Hematopoietic multipotent progenitor cell treated with erythropoietin and hydrocortisone succinate and interleukin-3 and kit ligand, for 6 days (in vitro differentiated cells): ENCODE measurements at regions not wholly inside any gene's neighbourhood (a gene's known extent, or its start where the extent isn't known, plus 50 kb on each side); places are given as distances from the start of the nearest gene placed in this dataset.

Experiments used
- DNase-seq: peaks from one replicate; pipeline ENCODE4 v3.0.0-alpha.2; 2015

DNA sequence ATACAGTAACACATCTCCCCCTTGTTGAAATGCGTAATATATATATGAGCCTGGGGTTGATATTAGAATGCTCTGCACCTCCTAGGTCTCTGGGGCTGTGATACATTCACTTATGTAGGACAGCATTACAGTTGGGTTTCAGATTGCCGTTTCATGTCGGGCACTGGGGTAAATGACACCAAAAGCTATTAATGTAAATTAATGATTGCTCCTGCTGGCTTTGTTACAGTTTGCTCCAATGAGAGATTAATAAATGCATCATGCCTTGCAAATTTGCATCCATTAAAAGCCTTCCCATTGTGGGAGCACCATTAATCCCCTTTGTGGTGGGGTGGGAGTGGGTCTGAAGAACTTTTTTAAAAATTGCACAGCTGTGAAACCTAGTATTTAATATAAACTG lies 584.4 kb upstream of the EEF2KMT start:
- no peak for DNase-seq

GRCh38 chr16:5678371-5678770 lies 580.8 kb upstream of the EEF2KMT start:
- DNase-seq, result peak; percentile 23

GRCh38 chr16:5671421-5671820 lies 573.8 kb upstream of the EEF2KMT start:
- DNase-seq, result no peak

- no peak for DNase-seq
These were observed 572.6 kb upstream of the EEF2KMT start for GRCh38 chr16:5670198-5670597.

GRCh38 chr16:5668553-5668952 lies 571.0 kb upstream of the EEF2KMT start:
- DNase-seq, result no peak

DNA sequence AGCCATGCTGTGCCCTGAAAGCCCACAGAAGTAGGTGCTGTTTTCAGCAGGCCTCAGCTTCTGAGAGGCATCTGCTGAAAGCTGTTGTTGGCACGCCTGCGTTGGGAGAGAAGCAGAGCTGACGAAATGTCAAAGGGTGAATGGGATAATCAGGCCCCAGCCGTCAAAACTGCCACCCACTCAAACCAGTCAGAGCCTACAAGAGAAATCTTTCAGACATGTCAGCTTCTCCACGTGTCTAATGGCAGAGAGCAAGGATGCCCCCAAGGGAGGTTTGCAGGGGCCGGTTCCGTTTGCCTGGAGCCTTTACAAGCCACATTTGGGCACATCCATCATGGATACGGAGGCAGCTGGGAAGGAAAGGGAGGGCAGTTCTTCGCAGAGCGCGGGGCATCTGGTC lies 568.2 kb upstream of the EEF2KMT start:
- DNase-seq, result no peak

GRCh38 chr16:5653789-5654188 lies 556.2 kb upstream of the EEF2KMT start:
- no peak for DNase-seq

GRCh38 chr16:5653041-5653440 lies 555.4 kb upstream of the EEF2KMT start:
- DNase-seq, result no peak

DNA sequence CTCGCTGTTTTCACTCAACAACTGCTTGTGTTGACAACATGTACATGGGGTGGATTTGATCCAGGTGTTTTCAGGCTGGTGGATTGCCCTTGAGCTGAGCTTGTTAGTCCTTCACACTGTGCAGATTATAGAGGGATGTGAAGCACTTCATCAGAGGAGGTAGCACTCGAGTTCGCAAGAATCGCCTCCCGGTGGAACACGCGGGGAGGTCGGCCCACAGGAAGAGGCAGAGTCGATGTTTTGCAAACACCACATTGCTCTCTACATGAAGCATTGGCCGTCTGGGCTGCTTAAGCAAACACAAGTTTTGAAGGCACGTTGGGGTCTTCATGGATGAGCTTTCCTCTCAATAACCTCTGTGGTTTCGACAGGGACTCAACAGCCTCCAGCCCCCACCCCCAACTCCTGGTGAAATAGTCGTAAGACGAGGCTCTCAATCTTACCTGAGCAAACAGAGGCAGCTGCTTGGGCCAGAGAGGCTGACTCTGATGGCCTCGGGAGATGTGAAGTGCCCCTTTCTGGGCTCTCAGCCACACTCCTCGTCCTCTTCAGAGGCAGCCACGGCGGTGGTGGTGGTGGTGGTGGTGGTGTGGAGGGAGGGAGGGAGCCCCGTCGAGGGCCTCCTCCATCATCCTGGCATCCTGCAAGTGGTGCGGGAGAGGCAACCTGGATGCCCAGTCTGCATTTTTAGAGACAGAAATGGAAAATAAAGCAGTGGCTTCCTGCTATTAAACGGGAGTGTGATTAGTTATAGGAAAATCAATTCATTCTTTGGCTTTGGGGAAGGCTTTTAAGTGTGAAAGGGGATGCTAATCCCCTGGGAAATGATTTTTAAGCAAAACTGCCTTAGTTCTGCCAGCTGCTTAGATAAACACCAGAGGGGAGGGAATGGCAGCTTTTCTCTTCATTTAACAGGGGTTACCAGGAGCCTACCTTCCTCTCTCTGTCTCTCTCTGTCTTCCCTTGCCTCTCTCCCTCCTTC lies 552.5 kb upstream of the EEF2KMT start:
- no peak for DNase-seq

- no peak for DNase-seq
These were observed 549.5 kb upstream of the EEF2KMT start for GRCh38 chr16:5647051-5647450.

GRCh38 chr16:5643855-5644531 lies 546.4 kb upstream of the EEF2KMT start:
- no peak for DNase-seq

- no peak for DNase-seq
These were observed 544.8 kb upstream of the EEF2KMT start for GRCh38 chr16:5642436-5642835.

DNA sequence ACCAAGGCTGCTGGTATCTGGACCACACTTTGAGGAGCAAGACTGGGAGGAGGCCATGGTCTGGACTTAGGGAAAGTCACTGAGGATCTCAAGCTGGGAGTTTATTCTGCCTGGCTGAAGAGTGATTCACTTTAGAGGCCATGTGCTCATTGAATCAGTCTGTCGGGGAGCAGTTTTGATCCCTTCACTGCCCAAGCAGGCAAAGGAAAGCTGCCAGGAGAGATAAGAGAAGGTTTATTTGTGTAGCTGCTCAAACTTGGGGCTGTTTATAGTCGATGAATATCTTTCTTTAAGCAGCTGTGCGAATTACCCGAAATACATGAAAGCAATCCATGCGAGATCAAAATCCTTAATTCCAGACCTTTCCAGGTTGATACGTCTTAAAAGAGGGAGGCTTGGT lies 544.4 kb upstream of the EEF2KMT start:
- no peak for DNase-seq

DNA sequence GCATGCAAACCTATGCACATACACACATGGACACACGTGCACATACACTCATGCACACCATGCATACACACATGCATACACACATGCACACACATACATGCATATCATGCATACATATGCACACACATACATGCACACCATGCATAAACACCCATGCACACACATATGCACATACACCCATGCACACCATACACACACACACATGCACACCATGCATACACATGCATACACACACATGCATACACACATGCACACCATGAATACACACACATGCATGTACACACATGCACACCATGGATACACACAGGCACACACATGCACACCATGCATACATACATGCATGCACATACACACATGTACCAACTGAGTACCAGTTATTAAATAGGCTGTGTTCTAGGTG lies 543.3 kb upstream of the EEF2KMT start:
- DNase-seq, result no peak

DNA sequence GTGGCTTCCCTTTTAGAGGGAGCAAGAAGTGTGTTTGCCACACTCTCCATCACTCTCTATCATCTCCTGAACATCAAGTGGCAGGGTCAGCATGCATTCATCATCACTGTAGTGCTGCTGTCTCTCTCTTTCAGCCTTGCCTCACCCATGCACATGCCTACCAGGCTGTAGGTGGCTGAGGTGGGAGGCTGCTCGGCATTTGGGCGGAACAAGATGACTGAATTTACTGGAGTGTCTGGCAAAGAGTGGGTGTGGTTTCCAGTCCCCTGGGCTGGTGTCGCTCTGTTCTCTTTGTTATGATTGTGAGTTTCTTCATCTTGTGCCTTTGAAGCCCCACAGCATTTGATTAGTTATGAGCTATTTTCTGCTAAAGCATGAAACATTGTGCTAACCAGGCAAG lies 541.9 kb upstream of the EEF2KMT start:
- DNase-seq, result no peak

- DNase-seq, result no peak
These were observed 537.7 kb upstream of the EEF2KMT start for GRCh38 chr16:5635331-5635730.

DNA sequence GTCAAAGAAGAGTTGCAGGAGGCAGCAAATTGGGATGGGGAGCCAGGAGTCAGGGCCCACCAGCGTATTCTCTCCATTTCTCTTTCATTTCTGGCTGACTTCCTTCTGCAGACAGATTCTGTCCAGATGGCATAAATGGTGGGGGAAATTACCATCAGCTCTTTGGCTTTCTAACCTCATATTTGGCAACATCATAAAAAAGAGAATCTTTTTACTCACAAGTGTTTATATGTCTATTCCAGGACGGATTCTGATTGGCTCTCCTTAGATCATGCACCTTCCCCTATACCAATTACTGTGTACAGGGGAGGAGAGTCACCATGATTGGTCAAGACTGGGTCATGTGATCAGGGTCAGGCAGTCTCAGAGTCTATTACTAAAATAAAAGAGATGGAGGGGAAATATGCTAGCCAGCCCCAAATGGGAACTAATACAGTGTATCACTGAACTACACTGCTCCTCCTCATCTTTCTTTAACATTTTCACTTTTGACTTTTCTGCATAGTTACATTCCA lies 537.1 kb upstream of the EEF2KMT start:
- no peak for DNase-seq

- DNase-seq, result peak; percentile 71
These were observed 536.3 kb upstream of the EEF2KMT start for GRCh38 chr16:5633845-5634440.

- no peak for DNase-seq
These were observed 524.8 kb upstream of the EEF2KMT start for GRCh38 chr16:5622234-5622884.

DNA sequence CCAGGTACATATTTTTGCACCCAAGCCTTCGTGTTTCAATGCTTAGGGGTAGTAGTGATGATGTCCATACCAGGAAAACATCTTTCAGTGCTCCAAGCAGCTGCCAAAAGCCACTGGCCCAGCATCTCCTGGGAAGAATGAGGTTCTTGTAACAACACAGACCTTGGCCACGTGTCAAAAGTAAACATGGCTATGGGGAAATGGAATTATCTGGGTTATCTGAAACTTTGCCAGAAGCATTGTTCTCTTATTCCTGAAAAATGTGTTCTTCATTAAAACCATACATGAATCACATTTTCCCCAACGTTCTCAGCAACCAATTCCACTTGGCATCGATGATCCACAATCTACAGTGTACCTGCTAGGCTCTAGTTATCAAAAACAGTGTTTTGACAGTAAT lies 524.2 kb upstream of the EEF2KMT start:
- no peak for DNase-seq

- DNase-seq, result no peak
These were observed 521.7 kb upstream of the EEF2KMT start for GRCh38 chr16:5619304-5619703.

DNA sequence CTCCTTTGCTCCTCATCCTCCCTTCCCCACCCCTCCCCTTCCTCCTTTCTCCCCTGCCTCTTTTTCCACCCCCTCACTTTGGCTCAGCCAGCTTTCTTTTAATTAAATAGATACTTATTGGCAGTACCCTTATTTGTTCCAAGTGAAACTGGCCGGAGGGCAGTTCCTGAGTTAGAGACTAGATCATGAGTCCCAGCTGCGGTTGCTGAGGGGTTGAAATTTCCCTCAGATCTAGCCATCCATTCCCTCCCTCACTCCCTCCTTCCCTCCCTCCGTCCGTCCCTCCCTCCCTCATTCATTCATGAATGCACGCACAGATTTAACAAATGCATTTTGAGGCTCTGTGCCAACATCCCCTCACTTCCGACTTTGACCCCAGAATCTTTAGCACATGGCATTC lies 519.2 kb upstream of the EEF2KMT start:
- DNase-seq, result no peak
